ES-I3 (cell line): ENCODE measurements at regions not wholly inside any gene's neighbourhood (a gene's known extent, or its start where the extent isn't known, plus 50 kb on each side); places are given as distances from the start of the nearest gene placed in this dataset.

Source experiments
- H3K36me3 ChIP-seq: 2 replicates; pipeline ENCODE4 v1.6.1; 2013; ENCODE audit warnings: mild to moderate bottlenecking, low read length, control low read depth, moderate library complexity; ENCODE audit not compliant: insufficient read depth
- H3K4me1 ChIP-seq: 2 replicates; pipeline ENCODE4 v1.6.1; 2013; ENCODE audit warnings: mild to moderate bottlenecking, control low read depth, low read length; ENCODE audit not compliant: insufficient read depth
- H3K9ac ChIP-seq: 2 replicates; pipeline ENCODE4 v1.6.1; 2013; ENCODE audit warnings: low read depth, mild to moderate bottlenecking, low read length, moderate library complexity
- H3K9me3 ChIP-seq: 2 replicates; pipeline ENCODE4 v1.6.1; 2013; ENCODE audit warnings: mild to moderate bottlenecking, low read length, moderate library complexity; ENCODE audit not compliant: control insufficient read depth, insufficient read depth

GRCh38 chr4:84046551-84046950, 452.5 kb downstream of the NKX6-1 start:
- Histone ChIP-seq H3K9me3 (no peaks in the 10 kb centered on the region), H3K4me1 (peaks cover 24% of the 10 kb centered on the region), H3K9ac (no peak overlapping the region), H3K36me3 (no peaks in the 10 kb centered on the region)

GRCh38 chr4:84041426-84041825, 457.7 kb downstream of the NKX6-1 start:
- no peaks in the 10 kb centered on the region for H3K36me3 ChIP-seq
- no peak overlapping the region for H3K9ac ChIP-seq
- no peaks in the 10 kb centered on the region for H3K4me1 ChIP-seq
- H3K9me3 ChIP-seq: no peaks in the 10 kb centered on the region

GRCh38 chr4:84035568-84035967, 463.5 kb downstream of the NKX6-1 start:
- H3K9me3 ChIP-seq: no peaks in the 10 kb centered on the region
- H3K9ac ChIP-seq: no peak overlapping the region
- H3K36me3 ChIP-seq: no peaks in the 10 kb centered on the region
- no peaks in the 10 kb centered on the region for H3K4me1 ChIP-seq

GRCh38 chr4:84032372-84032771, 466.7 kb downstream of the NKX6-1 start:
- H3K4me1 ChIP-seq: no peaks in the 10 kb centered on the region
- no peaks in the 10 kb centered on the region for H3K36me3 ChIP-seq
- no peak overlapping the region for H3K9ac ChIP-seq
- H3K9me3 ChIP-seq: no peaks in the 10 kb centered on the region

- Histone ChIP-seq H3K9ac (no peak overlapping the region), H3K9me3 (no peaks in the 10 kb centered on the region)
Observed at GRCh38 chr4:84031401-84031800, 467.7 kb downstream of the NKX6-1 start.

GRCh38 chr4:84028340-84028739, 470.8 kb downstream of the NKX6-1 start:
- H3K4me1 ChIP-seq: no peaks in the 10 kb centered on the region
- no peaks in the 10 kb centered on the region for H3K9me3 ChIP-seq
- H3K36me3 ChIP-seq: no peaks in the 10 kb centered on the region
- no peak overlapping the region for H3K9ac ChIP-seq

More at GRCh38 chr4:84031401-84031800, 467.7 kb downstream of the NKX6-1 start:
- no peaks in the 10 kb centered on the region for H3K36me3 ChIP-seq
- no peaks in the 10 kb centered on the region for H3K4me1 ChIP-seq

GRCh38 chr4:84024405-84024804, 474.7 kb downstream of the NKX6-1 start:
- H3K36me3 ChIP-seq: no peaks in the 10 kb centered on the region
- H3K9ac ChIP-seq: no peak overlapping the region
- H3K4me1 ChIP-seq: no peaks in the 10 kb centered on the region
- no peaks in the 10 kb centered on the region for H3K9me3 ChIP-seq

- no peaks in the 10 kb centered on the region for H3K4me1 ChIP-seq
- H3K36me3 ChIP-seq: no peaks in the 10 kb centered on the region
- no peaks in the 10 kb centered on the region for H3K9me3 ChIP-seq
- no peak overlapping the region for H3K9ac ChIP-seq
Observed at GRCh38 chr4:84022564-84022963, 476.5 kb downstream of the NKX6-1 start.

GRCh38 chr4:84019626-84020025, 479.5 kb downstream of the NKX6-1 start:
- no peak overlapping the region for H3K9ac ChIP-seq
- H3K36me3 ChIP-seq: no peaks in the 10 kb centered on the region
- no peaks in the 10 kb centered on the region for H3K9me3 ChIP-seq
- H3K4me1 ChIP-seq: no peaks in the 10 kb centered on the region

GRCh38 chr4:84003046-84003445, 467.1 kb downstream of the GPAT3 start:
- Histone ChIP-seq H3K36me3 (no peaks in the 10 kb centered on the region), H3K4me1 (no peaks in the 10 kb centered on the region), H3K9ac (no peak overlapping the region), H3K9me3 (no peaks in the 10 kb centered on the region)

GRCh38 chr4:84001876-84002569, 466.1 kb downstream of the GPAT3 start:
- Histone ChIP-seq H3K4me1 (peaks cover 3% of the 10 kb centered on the region; the same call in 1 of the 2 replicates), H3K9me3 (no peaks in the 10 kb centered on the region), H3K9ac (no peak overlapping the region), H3K36me3 (no peaks in the 10 kb centered on the region)

- Histone ChIP-seq H3K4me1 (peaks cover 11% of the 10 kb centered on the region; the same call in 1 of the 2 replicates), H3K36me3 (no peaks in the 10 kb centered on the region), H3K9me3 (no peaks in the 10 kb centered on the region), H3K9ac (no peak overlapping the region)
Observed at GRCh38 chr4:83996254-83996653, 460.3 kb downstream of the GPAT3 start.

GRCh38 chr4:83993774-83994173, 457.9 kb downstream of the GPAT3 start:
- Histone ChIP-seq H3K9me3 (peaks cover 5% of the 10 kb centered on the region; the same call in 1 of the 2 replicates), H3K36me3 (no peaks in the 10 kb centered on the region), H3K4me1 (peaks cover 11% of the 10 kb centered on the region; the same call in 1 of the 2 replicates), H3K9ac (no peak overlapping the region)

GRCh38 chr4:83989835-83990234, 453.9 kb downstream of the GPAT3 start:
- Histone ChIP-seq H3K9me3 (peaks cover 5% of the 10 kb centered on the region; the same call in 1 of the 2 replicates), H3K36me3 (no peaks in the 10 kb centered on the region), H3K9ac (no peak overlapping the region), H3K4me1 (no peaks in the 10 kb centered on the region)

- no peaks in the 10 kb centered on the region for H3K36me3 ChIP-seq
- H3K9ac ChIP-seq: no peak overlapping the region
- no peaks in the 10 kb centered on the region for H3K9me3 ChIP-seq
- H3K4me1 ChIP-seq: no peaks in the 10 kb centered on the region
Observed at GRCh38 chr4:83981156-83981555, 445.2 kb downstream of the GPAT3 start.
